ENCODE measurements at regions not wholly inside any gene's neighbourhood (a gene's known extent, or its start where the extent isn't known, plus 50 kb on each side); places are given as distances from the start of the nearest gene placed in this dataset.
"Not testable (repeated sequence)": the region's sequence is repeated elsewhere in the genome, so short reads cannot be mapped to it uniquely, and the experiment has no call there.

DNA sequence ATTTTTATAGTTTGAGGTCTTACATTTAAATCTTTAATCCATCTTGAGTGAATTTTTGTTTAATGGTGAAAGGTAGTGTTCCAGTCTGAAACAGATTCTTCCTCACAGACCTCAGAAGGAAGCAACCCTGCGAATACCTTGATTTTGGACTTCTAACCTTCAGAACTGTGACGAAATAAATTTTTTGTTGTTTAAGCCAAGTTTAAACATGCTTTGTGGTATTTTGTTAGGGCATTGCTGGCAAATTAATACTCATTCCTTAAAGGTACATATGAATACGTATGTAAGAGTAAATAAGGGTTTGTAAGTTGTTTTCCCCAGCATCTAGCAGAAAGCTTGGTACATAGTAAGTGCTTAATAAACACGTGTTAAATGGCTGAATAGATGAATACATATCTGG, 100.3 kb downstream of the SEC16B start:
- Histone ChIP-seq H3K36me3 (ENCODE audit: insufficient read depth, low read length) (no peaks in the 10 kb centered on the region), H3K4me2 (ENCODE audit: low read length) (no peak overlapping the region), H3K79me2 (ENCODE audit: insufficient read depth, low read depth, low read length) (no peaks in the 10 kb centered on the region), H3K4me1 (ENCODE audit: insufficient read depth, low read length, poor library complexity, severe bottlenecking) (no peaks in the 10 kb centered on the region), H3K27ac (ENCODE audit: low read depth, low read length, poor library complexity, severe bottlenecking) (no peak overlapping the region), H4K20me1 (ENCODE audit: insufficient read depth, low read length) (no peaks in the 10 kb centered on the region), H3K9me2 (ENCODE audit: insufficient read depth, low read length) (no peaks in the 10 kb centered on the region), H3K4me3 (ENCODE audit: low read depth, low read length, poor library complexity, severe bottlenecking) (no peak overlapping the region), H3K9me3 (ENCODE audit: low read length) (no peaks in the 10 kb centered on the region), H2AFZ (ENCODE audit: low read length) (no peak overlapping the region)
- intact Hi-C loops (cut with micrococcal nuclease; ENCODE audit: unreplicated experiment) = no loop called here
- no TSS peak for BruUV-seq (replicated peaks)
- POLR2A ChIA-PET = no interaction called here
- TF ChIP-seq EZH2phosphoT487 (IDR thresholded peaks at IDR 0.05; ENCODE audit: borderline replicate concordance, low read depth, low read length) (no peak), CTCF (conservative IDR thresholded peaks at IDR 0.05; ENCODE audit: low read length) (no peak)
- CTCF ChIA-PET (ENCODE audit: unreplicated experiment) = no interaction called here
- no peak for DNase-seq (ENCODE audit: low spot score)

DNA sequence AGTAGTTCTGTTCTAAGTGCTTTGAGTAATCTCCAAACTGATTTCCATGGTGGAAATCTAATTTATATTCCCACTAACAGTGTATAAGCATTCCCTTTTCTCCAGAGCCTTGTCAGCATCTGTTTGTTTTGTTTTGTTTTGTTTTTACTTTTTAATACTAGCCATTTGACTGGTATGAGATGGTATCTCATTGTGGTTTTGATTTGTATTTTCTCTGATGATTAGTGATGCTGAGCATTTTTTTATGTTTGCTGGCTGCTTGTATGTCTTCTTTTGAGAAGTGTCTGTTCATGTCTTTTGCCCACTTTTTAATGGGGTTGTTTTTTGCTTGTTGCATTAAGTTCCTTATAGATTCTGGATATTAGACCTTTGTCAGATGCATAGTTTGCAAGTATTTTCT, 100.8 kb downstream of the SEC16B start:
- DNase-seq (ENCODE audit: low spot score); H3K9me3 ChIP-seq (ENCODE audit: low read length); H4K20me1 ChIP-seq (ENCODE audit: insufficient read depth, low read length); H3K79me2 ChIP-seq (ENCODE audit: insufficient read depth, low read depth, low read length); H3K9me2 ChIP-seq (ENCODE audit: insufficient read depth, low read length); BruUV-seq (replicated peaks); H3K4me1 ChIP-seq (ENCODE audit: insufficient read depth, low read length, poor library complexity, severe bottlenecking); H3K4me2 ChIP-seq (ENCODE audit: low read length); H3K27ac ChIP-seq (ENCODE audit: low read depth, low read length, poor library complexity, severe bottlenecking); POLR2A ChIA-PET; CTCF ChIA-PET (ENCODE audit: unreplicated experiment); H3K4me3 ChIP-seq (ENCODE audit: low read depth, low read length, poor library complexity, severe bottlenecking); H2AFZ ChIP-seq (ENCODE audit: low read length); intact Hi-C loops (cut with micrococcal nuclease; ENCODE audit: unreplicated experiment); H3K36me3 ChIP-seq (ENCODE audit: insufficient read depth, low read length): not testable (repeated sequence)

DNA sequence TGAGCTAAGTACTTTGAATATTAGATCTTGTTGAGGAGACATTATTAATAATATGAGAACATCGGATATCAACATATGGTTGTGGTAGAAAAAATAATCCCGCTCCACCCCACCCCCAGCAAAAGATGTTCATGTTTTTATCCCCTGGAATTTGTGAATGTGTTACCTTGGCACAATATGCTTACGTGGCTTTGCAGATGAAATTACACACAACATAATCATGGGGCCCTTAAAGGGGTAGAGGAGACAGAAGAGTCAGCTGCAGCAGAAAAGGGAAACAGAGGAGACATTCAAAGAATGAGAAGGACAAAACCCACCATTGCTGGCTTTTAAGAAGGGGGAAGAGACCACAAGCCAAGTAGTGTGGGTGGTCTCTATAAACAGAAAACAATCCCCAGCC, 104.1 kb downstream of the SEC16B start:
- CTCF ChIA-PET (ENCODE audit: unreplicated experiment) = no interaction called here
- BruUV-seq (replicated peaks) = no TSS peak

More for the DNA sequence above, 104.1 kb downstream of the SEC16B start:
- Histone ChIP-seq H3K4me1 (ENCODE audit: insufficient read depth, low read length, poor library complexity, severe bottlenecking) (no peaks in the 10 kb centered on the region), H3K79me2 (ENCODE audit: insufficient read depth, low read depth, low read length) (no peaks in the 10 kb centered on the region), H3K9me2 (ENCODE audit: insufficient read depth, low read length) (no peaks in the 10 kb centered on the region), H3K27ac (ENCODE audit: low read depth, low read length, poor library complexity, severe bottlenecking) (no peak overlapping the region), H2AFZ (ENCODE audit: low read length) (no peak overlapping the region), H3K4me2 (ENCODE audit: low read length) (no peak overlapping the region), H3K9me3 (ENCODE audit: low read length) (no peaks in the 10 kb centered on the region), H3K4me3 (ENCODE audit: low read depth, low read length, poor library complexity, severe bottlenecking) (no peak overlapping the region), H3K36me3 (ENCODE audit: insufficient read depth, low read length) (no peaks in the 10 kb centered on the region), H4K20me1 (ENCODE audit: insufficient read depth, low read length) (no peaks in the 10 kb centered on the region)
- intact Hi-C loops (cut with micrococcal nuclease; ENCODE audit: unreplicated experiment) = no loop called here
- no peak for DNase-seq (ENCODE audit: low spot score)
- POLR2A ChIA-PET = no interaction called here
- TF ChIP-seq CTCF (conservative IDR thresholded peaks at IDR 0.05; ENCODE audit: low read length) (no peak), EZH2phosphoT487 (IDR thresholded peaks at IDR 0.05; ENCODE audit: borderline replicate concordance, low read depth, low read length) (no peak)

All from OCI-LY7 (cell line).